Keratinocyte (primary cell): ENCODE measurements at regions not wholly inside any gene's neighbourhood (a gene's known extent, or its start where the extent isn't known, plus 50 kb on each side); places are given as distances from the start of the nearest gene placed in this dataset.

ENCODE experiments used
- DNase-seq: peaks from one replicate; pipeline ENCODE4 v3.0.0-alpha.2; 2011; ENCODE audit warnings: low read depth, missing footprints, low spot score
- FAIRE-seq: peaks from 2 replicates; lab custom pipeline; 2011; peaks lifted over from hg19 to GRCh38; lab: Jason Lieb, UNC
- H2AFZ ChIP-seq: 2 replicates; pipeline ENCODE4 v1.6.0; 2012; ENCODE audit warnings: low read length, control low read depth, inconsistent platforms; ENCODE audit not compliant: control insufficient read depth
- H3K27ac ChIP-seq: 2 replicates; pipeline ENCODE4 v1.5.1; 2011; ENCODE audit warnings: low read length; ENCODE audit not compliant: control insufficient read depth, insufficient read depth
- H3K27me3 ChIP-seq: 3 replicates; pipeline ENCODE4 v1.6.0; 2011; ENCODE audit warnings: low read length; ENCODE audit not compliant: control insufficient read depth, insufficient read depth; ENCODE audit errors: extremely low read depth
- H3K36me3 ChIP-seq, 2 experiments: 2 replicates in 1 of 2; 3 replicates in 1 of 2; pipeline ENCODE4 v1.5.1; 2011; ENCODE audit warnings: low read length in 2 of 2, mild to moderate bottlenecking in 1 of 2; ENCODE audit not compliant: control insufficient read depth in 2 of 2, insufficient read depth in 2 of 2; ENCODE audit errors: extremely low read depth in 1 of 2
- H3K4me1 ChIP-seq: 3 replicates; pipeline ENCODE4 v1.5.1; 2011; ENCODE audit warnings: low read length; ENCODE audit not compliant: control insufficient read depth, insufficient read depth; ENCODE audit errors: extremely low read depth
- H3K4me2 ChIP-seq: 3 replicates; pipeline ENCODE4 v1.6.0; 2011; ENCODE audit warnings: low read depth, low read length; ENCODE audit not compliant: control insufficient read depth, insufficient read depth; ENCODE audit errors: extremely low read depth
- H3K4me3 ChIP-seq, 3 experiments: fragments of 200-600 bp in 1 of 3; sonication (generic) in 1 of 3; 2 replicates in 2 of 3; 3 replicates in 1 of 3; pipeline ENCODE4 v1.5.1; 2011 to 2016; ENCODE audit warnings: low read length in 3 of 3, mild to moderate bottlenecking in 3 of 3, control low read depth in 2 of 3, inconsistent platforms in 1 of 3, low read depth in 1 of 3, mixed read lengths in 1 of 3, mixed run types in 1 of 3, moderate library complexity in 1 of 3; ENCODE audit not compliant: control insufficient read depth in 2 of 3, insufficient read depth in 2 of 3; ENCODE audit errors: extremely low read depth in 1 of 3
- H3K79me2 ChIP-seq: 2 replicates; pipeline ENCODE4 v1.6.0; 2012; ENCODE audit warnings: low read length; ENCODE audit not compliant: control insufficient read depth, insufficient read depth
- H3K9ac ChIP-seq: 3 replicates; pipeline ENCODE4 v1.6.0; 2011; ENCODE audit warnings: low read length; ENCODE audit not compliant: control insufficient read depth, insufficient read depth; ENCODE audit errors: extremely low read depth
- H3K9me1 ChIP-seq: 3 replicates; pipeline ENCODE4 v1.6.0; 2011; ENCODE audit warnings: low read length; ENCODE audit not compliant: control insufficient read depth, insufficient read depth; ENCODE audit errors: extremely low read depth
- H3K9me3 ChIP-seq: 2 replicates; pipeline ENCODE4 v1.5.1; 2012; ENCODE audit warnings: low read depth, low read length; ENCODE audit not compliant: control insufficient read depth
- H4K20me1 ChIP-seq: 3 replicates; pipeline ENCODE4 v1.6.0; 2011; ENCODE audit warnings: low read length; ENCODE audit not compliant: control insufficient read depth, insufficient read depth; ENCODE audit errors: extremely low read depth
- EZH2 ChIP-seq: IDR thresholded peaks from one replicate; pipeline ENCODE4 v1.6.1; 2012; ENCODE audit warnings: inconsistent platforms, mild to moderate bottlenecking, low read length, moderate library complexity
- dilution Hi-C: fragments of 300-500 bp; cut with MboI; formaldehyde crosslinking; loops from one replicate; pipeline ENCODE4 v1.7.0; 2020; ENCODE audit warnings: low sequenced_read_pairs; ENCODE audit not compliant: extremely low pct_ligation_motif_present
- TF ChIP-seq, protein P1 (sequence below), 3 experiments: IDR thresholded peaks in 1 of 3; conservative IDR thresholded peaks in 1 of 3; optimal IDR thresholded peaks in 1 of 3; 2 replicates in 2 of 3; 3 replicates in 1 of 3; pipeline versions ENCODE3 to v1.5.1; 2011; ENCODE audit warnings: low read length in 3 of 3, mild to moderate bottlenecking in 3 of 3, moderate library complexity in 2 of 3, control low read depth in 1 of 3, inconsistent platforms in 1 of 3; ENCODE audit not compliant: insufficient read depth in 2 of 3; ENCODE audit errors: extremely low read depth in 1 of 3

DNA sequence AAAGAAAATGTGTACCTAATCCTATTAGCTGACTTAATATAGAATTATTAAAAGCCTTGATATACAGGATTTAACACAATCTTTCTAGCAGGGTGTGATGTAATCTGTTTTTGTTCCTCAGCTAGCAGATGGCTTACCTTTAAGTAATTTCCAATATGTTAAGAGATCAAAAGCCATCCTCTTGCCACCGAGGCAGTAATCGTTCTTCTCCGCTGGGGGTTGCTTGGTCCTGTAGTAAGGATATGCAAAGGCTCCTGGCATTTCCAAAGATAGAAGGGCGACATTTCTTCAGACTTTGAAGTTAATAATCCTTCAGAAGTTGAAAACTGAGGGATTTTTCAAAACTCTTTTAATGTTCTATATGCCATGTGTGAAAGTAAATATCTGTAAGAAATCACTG lies 156.4 kb downstream of the FZD1 start:
- FAIRE-seq (no peak), DNase-seq (no peak)
- Histone ChIP-seq H3K27me3 (peaks cover 4% of the 10 kb centered on the region), H3K4me3 (no peak overlapping the region), H3K9ac (no peak overlapping the region), H3K9me1 (no peaks in the 10 kb centered on the region), H3K36me3 (no peaks in the 10 kb centered on the region), H2AFZ (no peak overlapping the region), H3K4me1 (no peaks in the 10 kb centered on the region), H3K4me2 (no peak overlapping the region), H3K79me2 (no peaks in the 10 kb centered on the region), H3K27ac (no peak overlapping the region), H4K20me1 (no peaks in the 10 kb centered on the region), H3K9me3 (no peaks in the 10 kb centered on the region)
- dilution Hi-C loops, result no loop called here
- no peak for TF ChIP-seq EZH2
- TF ChIP-seq, protein P1, sequence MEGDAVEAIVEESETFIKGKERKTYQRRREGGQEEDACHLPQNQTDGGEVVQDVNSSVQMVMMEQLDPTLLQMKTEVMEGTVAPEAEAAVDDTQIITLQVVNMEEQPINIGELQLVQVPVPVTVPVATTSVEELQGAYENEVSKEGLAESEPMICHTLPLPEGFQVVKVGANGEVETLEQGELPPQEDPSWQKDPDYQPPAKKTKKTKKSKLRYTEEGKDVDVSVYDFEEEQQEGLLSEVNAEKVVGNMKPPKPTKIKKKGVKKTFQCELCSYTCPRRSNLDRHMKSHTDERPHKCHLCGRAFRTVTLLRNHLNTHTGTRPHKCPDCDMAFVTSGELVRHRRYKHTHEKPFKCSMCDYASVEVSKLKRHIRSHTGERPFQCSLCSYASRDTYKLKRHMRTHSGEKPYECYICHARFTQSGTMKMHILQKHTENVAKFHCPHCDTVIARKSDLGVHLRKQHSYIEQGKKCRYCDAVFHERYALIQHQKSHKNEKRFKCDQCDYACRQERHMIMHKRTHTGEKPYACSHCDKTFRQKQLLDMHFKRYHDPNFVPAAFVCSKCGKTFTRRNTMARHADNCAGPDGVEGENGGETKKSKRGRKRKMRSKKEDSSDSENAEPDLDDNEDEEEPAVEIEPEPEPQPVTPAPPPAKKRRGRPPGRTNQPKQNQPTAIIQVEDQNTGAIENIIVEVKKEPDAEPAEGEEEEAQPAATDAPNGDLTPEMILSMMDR (optimal IDR thresholded peaks at IDR 0.05 in 1 of 3, IDR thresholded peaks at IDR 0.05 in 1 of 3, conservative IDR thresholded peaks at IDR 0.05 in 1 of 3; ENCODE audit: extremely low read depth in 1 of 3, insufficient read depth in 2 of 3, low read length in 3 of 3), result no peak

DNA sequence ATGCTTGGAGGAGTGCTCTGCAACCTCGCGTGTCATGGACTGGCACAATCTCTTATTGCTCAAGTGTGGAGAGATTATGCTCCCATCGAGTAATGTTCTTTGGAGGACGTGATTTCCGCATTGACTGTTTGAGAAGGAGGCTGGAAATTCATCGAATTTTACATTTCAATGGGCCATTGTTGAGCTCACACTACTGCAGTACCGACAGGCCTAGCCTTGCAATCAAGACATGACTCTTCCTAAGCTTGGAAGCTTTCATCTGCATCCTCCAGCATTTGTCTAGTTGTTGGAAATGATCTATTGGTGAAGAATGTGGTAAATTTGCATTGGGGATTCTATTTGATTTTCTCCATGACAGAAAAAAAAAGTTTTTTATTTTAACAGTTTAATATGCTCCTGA lies 156.8 kb downstream of the FZD1 start:
- FAIRE-seq, result no peak
- Histone ChIP-seq H3K9me3 (no peaks in the 10 kb centered on the region), H3K27ac (no peak overlapping the region), H3K9ac (no peak overlapping the region), H2AFZ (no peak overlapping the region), H3K9me1 (no peaks in the 10 kb centered on the region), H3K4me2 (no peak overlapping the region), H4K20me1 (no peaks in the 10 kb centered on the region), H3K79me2 (no peaks in the 10 kb centered on the region), H3K4me1 (no peaks in the 10 kb centered on the region), H3K4me3 (no peak overlapping the region), H3K36me3 (no peaks in the 10 kb centered on the region), H3K27me3 (peaks cover 4% of the 10 kb centered on the region)
- dilution Hi-C loops, result no loop called here
- no peak for TF ChIP-seq EZH2
- TF ChIP-seq, protein P1 (optimal IDR thresholded peaks at IDR 0.05 in 1 of 3, IDR thresholded peaks at IDR 0.05 in 1 of 3, conservative IDR thresholded peaks at IDR 0.05 in 1 of 3; ENCODE audit: extremely low read depth in 1 of 3, insufficient read depth in 2 of 3, low read length in 3 of 3), result no peak
- no peak for DNase-seq
